Fibroblast of upper back skin (primary cell): ENCODE measurements at regions not wholly inside any gene's neighbourhood (a gene's known extent, or its start where the extent isn't known, plus 50 kb on each side); places are given as distances from the start of the nearest gene placed in this dataset.
"Not testable (repeated sequence)": the region's sequence is repeated elsewhere in the genome, so short reads cannot be mapped to it uniquely, and the experiment has no call there.

ENCODE experiments used
- DNase-seq: peaks from one replicate; pipeline ENCODE4 v3.0.0-alpha.2; 2013

GRCh38 chr20:61061981-61062380, 190.1 kb upstream of the CDH4 start:
- no peak for DNase-seq

DNA sequence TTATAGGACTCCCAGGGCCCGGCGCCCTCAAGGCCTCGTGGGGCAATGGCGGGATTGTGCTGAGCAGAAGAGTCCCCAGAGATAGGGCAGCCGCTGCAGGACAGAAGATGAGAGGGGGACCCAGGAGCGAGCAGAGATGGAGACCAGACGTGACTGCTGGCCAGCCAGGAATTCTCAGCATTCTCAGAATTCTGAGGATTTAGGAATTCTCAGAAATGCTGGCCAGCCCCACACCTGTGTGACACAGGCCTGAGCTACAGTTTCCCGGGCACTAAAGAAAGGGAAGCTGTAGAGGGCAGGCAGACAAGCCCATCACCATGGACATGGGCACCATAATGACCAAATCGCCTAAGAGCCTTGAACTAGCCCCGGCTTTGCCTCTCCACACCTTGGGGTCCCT, 186.2 kb upstream of the CDH4 start:
- DNase-seq: no peak

- DNase-seq: no peak
These were observed 185.5 kb upstream of the CDH4 start for GRCh38 chr20:61066526-61066925.

DNA sequence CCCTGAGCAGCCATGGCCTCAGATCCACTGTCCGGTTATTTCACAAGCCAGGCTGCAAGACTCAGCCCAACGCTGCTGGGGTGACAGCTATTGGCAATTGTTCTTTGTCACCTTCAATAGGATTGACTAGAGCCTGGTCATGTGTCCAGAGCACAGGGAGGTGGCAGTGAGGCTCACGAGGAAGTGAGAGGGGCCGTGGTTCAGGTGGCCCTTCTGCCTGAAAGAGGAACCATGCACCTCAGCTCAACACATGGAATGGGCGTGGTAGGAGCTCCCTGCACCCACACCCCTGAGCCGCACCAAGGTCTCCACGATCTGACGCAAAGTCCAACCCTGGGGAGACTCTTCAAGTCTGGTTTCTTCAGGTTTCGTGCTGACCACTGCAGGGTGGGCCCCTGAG, 184.8 kb upstream of the CDH4 start:
- no peak for DNase-seq

- DNase-seq: no peak
These were observed 179.7 kb upstream of the CDH4 start for GRCh38 chr20:61072398-61072797.

DNA sequence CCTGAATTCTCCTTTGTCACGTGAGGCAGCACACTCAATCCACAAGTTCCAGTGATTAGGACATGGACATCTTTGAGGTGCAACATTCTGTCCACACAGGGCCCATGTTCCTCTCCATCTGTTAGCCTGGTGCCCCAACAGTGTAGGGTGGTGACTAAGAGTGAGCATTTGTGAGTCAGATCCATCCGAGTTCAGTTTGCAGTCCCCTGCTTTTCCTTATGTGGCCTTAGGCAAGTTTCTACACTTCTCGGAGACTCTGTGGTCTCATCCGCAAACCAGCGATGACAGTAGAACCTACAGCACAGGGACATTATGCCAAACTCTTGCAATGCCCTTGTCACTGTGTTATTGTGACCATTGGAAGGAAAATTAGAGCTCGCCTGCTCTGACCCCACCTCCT, 178.7 kb upstream of the CDH4 start:
- no peak for DNase-seq

GRCh38 chr20:61082720-61083119, 169.3 kb upstream of the CDH4 start:
- no peak for DNase-seq

DNA sequence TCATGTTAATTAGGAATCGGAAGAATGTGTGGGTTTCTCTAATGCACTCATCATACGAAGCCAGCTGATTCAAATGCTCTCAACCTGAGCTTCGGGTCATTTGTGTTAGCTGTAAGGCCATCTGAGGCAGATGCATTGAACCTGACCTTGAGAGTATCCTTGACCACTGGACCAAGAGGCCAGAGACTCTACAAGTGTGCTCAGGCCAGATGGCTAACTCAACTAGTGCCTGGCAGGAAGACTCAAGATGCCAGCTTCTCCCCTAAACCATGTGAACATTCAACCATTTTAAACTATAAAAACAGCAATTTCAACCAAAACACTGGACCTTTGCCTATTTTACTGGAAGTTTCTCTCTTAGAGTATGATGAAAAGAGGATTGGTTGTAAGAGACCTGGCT, 168.6 kb upstream of the CDH4 start:
- no peak for DNase-seq

DNA sequence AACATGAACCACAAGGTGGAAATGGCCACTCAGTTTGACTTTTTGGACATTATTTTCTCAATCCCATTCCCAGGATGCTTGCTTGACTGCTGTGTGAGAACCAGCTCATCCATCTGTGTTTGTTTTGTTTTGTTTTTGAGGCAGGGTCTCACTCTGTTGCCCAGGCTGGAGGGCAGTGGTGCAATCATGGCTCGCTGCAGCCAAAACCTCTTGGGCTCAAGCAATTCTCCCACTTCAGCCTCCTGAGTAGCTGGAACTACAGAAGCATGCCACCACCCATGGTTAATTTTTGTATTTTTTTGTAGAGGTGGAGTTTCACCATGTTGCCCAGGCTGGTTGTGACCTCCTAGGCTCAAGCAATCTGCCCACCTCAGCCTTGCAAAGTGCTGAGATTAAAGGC, 166.0 kb upstream of the CDH4 start:
- DNase-seq: no peak

DNA sequence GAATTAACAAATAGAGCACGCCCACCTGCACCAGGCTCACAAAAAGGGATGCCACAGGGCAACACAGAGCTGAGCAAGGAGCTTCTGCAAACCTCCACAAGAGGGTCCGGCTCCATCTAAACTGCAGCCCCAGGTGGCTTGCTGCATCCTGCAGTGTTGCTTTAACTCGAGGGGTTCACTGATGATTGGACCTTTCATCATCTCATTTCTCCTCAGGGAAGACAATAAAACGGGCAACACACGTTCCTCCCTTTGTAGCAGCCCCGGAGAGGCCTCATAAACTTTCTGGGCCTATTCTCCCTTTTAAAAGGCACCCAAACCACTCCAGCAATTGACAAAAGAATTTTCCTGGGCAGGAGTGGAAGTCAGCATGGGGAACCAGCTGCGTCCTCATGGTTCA, 161.5 kb upstream of the CDH4 start:
- no peak for DNase-seq

GRCh38 chr20:61092251-61092650, 159.8 kb upstream of the CDH4 start:
- DNase-seq: no peak

- DNase-seq: no peak
These were observed 157.5 kb upstream of the CDH4 start for GRCh38 chr20:61094581-61094980.

DNA sequence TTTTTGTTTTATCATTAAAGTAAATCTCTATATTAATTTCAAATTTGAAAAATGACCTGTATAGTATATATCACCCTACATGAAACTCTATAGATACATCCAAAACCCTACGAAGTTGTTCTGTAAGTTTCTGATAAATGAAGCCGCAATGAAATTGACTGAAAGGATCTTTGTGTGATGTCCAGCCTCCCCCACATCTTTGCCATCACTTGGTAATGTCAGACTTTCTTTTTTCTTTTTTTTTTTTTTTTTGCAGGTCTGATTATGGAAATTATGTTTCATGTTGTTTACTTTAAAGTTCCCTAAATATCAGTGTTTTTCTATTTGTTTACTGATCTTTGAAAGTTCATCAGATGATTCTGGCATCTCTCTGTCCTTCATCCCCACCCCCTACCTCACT, 155.6 kb upstream of the CDH4 start:
- DNase-seq: no peak

- no peak for DNase-seq
These were observed 152.3 kb upstream of the CDH4 start for GRCh38 chr20:61099806-61100205.

DNA sequence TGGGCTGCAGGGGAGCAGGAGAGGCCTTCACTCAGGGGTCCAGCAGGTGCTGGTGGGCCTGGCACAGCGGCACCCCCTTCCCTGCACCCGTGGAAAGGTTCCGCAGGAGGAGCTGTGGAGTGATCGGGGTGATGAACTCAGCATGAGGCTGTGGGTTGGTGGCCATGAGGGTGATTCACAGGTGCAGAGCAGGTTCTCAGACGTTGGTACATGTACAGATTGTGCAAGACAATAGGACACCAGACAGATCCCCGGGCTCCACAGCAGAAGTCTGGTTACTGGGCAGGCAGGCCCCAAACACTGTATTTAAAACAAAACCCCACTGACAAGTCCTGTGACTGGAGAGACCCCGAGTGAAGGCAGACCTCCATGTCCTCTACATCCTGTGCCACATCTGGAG, 151.6 kb upstream of the CDH4 start:
- no peak for DNase-seq

GRCh38 chr20:61101321-61101720, 150.7 kb upstream of the CDH4 start:
- DNase-seq: not testable (repeated sequence)

GRCh38 chr20:61104232-61104631, 147.8 kb upstream of the CDH4 start:
- DNase-seq: no peak

GRCh38 chr20:61105395-61105794, 146.7 kb upstream of the CDH4 start:
- DNase-seq: no peak

GRCh38 chr20:61106438-61106837, 145.6 kb upstream of the CDH4 start:
- no peak for DNase-seq

GRCh38 chr20:61109221-61109805, 142.7 kb upstream of the CDH4 start:
- no peak for DNase-seq

GRCh38 chr20:61112515-61112914, 139.5 kb upstream of the CDH4 start:
- DNase-seq: peak; percentile 17

- no peak for DNase-seq
These were observed 138.3 kb upstream of the CDH4 start for GRCh38 chr20:61113731-61114130.

GRCh38 chr20:61114493-61115175, 137.4 kb upstream of the CDH4 start:
- no peak for DNase-seq

GRCh38 chr20:61115364-61116065, 136.5 kb upstream of the CDH4 start:
- DNase-seq: no peak

DNA sequence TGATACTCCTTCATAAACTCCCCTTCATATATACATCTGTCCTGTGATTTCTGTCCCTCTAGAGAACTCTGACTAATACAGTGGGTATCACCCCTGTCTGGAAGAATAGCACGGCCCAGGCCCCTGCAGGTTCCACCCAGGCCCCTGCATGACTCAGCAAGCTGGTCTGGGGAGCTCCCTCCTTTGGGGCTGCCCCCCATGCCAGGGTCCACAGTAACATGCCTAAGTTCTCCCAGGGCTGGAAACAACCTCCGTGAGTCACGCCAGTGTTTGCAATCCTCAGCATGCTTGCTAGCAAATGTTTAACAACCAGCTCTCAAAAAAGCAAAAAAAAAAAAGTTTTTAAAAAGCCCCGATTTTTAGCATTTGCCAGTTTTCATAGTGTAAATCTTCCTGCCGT, 134.3 kb upstream of the CDH4 start:
- peak; percentile 66 for DNase-seq
